Fibroblast of the aortic adventitia (primary cell): ENCODE measurements at regions not wholly inside any gene's neighbourhood (a gene's known extent, or its start where the extent isn't known, plus 50 kb on each side); places are given as distances from the start of the nearest gene placed in this dataset.

Experiments used
- DNase-seq: peaks from one replicate; pipeline ENCODE4 v3.0.0-alpha.2; 2010; ENCODE audit warnings: low read depth
- H3K4me3 ChIP-seq: 2 replicates; pipeline ENCODE4 v1.5.1; 2011; ENCODE audit warnings: low read depth, mild to moderate bottlenecking, control low read depth, low read length, moderate library complexity
- TF ChIP-seq, protein P1 (sequence below): IDR thresholded peaks from 2 replicates; pipeline ENCODE4 v1.5.1; 2011; ENCODE audit warnings: mild to moderate bottlenecking, low read length, control low read depth, inconsistent platforms; ENCODE audit not compliant: insufficient read depth

DNA sequence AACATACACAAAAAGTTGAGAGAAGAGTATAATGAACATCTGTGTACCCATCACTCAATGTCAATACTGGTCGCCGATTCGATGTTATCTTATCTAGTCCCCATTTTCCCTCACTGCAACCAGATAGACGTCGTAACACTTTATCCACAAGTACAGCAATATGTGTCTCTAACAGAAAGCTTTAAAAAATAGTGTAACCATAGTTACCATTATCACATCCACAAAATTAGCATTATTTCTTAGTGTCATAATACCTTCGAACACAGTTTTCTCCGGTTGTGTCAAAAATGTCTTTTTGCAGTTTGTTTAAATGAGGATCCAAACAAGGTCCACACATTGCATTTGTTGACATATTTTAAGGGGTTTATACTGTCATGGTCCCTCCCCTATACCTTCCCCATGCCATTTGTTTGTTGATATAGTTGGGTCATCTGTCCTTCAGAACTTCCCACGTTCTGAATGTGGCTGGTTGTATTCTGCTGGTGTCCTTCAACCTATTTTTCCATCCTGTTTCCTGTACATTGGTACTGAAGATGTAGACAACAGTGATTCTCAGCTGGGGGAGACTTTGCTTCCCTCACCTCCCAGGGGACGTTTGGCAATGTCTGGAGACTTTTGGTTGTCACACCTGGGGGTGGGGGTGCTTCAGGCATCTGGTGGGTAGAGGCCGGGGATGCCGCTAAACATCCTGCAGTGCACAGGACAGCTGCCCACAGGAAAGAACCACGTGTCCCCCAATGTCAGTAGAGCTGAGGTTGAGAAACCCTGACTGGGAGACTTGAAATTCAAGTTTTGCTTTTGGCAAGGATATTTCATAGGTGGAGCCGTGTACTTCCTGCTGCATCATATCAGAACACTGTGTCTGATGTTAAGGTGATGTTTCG, 72.7 kb upstream of the SPRED2 start:
- no peak for DNase-seq
- no peak overlapping the region for H3K4me3 ChIP-seq
- TF ChIP-seq, protein P1, sequence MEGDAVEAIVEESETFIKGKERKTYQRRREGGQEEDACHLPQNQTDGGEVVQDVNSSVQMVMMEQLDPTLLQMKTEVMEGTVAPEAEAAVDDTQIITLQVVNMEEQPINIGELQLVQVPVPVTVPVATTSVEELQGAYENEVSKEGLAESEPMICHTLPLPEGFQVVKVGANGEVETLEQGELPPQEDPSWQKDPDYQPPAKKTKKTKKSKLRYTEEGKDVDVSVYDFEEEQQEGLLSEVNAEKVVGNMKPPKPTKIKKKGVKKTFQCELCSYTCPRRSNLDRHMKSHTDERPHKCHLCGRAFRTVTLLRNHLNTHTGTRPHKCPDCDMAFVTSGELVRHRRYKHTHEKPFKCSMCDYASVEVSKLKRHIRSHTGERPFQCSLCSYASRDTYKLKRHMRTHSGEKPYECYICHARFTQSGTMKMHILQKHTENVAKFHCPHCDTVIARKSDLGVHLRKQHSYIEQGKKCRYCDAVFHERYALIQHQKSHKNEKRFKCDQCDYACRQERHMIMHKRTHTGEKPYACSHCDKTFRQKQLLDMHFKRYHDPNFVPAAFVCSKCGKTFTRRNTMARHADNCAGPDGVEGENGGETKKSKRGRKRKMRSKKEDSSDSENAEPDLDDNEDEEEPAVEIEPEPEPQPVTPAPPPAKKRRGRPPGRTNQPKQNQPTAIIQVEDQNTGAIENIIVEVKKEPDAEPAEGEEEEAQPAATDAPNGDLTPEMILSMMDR: no peak

DNA sequence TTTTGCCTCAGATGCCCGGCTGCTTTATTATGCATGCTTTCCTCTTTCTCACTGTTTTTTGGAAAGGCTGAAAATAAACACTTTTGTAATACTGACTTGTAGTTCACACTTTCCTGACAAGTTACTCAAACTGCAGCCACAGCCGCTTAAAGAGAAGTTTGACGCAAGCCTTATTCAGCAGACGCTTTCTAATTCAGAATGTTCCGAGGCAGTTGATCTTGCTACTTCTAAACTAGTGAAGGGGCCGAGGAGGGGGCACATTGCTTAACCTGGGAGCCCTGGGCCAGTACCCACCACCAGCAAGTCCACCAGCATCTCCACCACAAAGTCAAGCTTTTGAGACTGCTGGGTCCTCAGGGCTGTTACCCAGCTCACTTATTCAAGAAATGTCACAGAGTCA, 71.8 kb upstream of the SPRED2 start:
- TF ChIP-seq, protein P1: no peak
- DNase-seq: no peak
- no peak overlapping the region for H3K4me3 ChIP-seq

DNA sequence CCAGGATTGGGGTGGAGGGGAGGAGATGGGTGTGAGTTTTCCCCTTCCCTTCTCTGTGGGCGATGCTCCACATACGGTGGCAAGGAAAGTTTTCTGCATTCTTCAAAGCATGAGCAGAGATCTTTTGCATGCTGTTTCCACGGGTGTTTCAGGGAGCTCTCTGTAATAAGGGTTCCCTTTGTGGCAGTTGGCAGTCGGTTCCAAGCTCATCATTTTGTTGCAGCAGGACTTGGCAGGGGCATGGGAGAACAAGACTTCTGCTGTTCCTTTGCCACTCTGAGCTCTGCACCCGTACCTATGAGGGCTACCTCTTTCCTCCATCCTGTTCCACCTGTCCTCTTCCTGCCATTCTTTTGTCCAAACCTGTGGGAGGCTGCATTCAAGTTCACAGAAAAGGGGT, 71.3 kb upstream of the SPRED2 start:
- DNase-seq: no peak
- H3K4me3 ChIP-seq: no peak overlapping the region

DNA sequence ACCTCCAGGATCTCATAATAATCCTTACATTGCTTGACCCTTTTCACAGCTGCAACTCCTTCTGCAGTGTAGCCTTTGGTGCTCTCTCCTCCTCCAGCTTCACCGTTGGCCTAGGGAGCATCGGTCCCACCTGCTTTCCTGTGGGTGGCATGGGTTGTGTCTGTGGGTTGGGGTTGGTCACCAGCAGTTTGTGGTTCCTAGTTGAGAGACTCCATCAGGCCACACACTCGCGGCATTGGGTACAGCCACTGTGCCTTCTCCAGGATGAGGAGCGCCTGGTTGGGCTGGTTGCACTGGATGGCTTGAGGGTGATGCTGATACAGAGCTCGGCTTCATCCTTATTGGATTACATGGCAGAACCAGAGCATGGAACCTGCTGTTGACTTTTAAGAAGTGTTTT, 69.4 kb upstream of the SPRED2 start:
- no peak for DNase-seq
- no peak overlapping the region for H3K4me3 ChIP-seq
- TF ChIP-seq, protein P1: no peak

More for the DNA sequence above, 71.3 kb upstream of the SPRED2 start:
- TF ChIP-seq, protein P1: no peak

DNA sequence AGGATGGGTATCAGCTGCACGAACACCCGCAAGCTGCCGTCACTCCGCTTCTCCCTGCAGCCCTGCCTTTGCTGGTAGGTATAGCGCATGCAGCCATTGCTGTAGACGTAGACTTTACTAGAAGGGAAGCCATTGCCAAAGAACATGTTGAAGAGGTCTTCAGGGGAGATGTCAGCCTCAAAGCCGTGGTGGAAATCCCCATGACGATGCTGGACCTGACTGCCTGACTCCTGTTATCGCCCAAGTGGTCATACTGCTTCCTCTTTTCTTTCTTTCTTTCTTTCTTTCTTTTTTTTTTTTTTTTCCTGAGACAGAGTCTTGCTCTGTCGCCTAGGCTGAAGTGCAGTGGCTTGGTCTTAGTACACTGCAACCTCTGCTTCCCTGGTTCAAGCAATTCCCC, 68.7 kb upstream of the SPRED2 start:
- DNase-seq: no peak
- no peak overlapping the region for H3K4me3 ChIP-seq
- TF ChIP-seq, protein P1: no peak

DNA sequence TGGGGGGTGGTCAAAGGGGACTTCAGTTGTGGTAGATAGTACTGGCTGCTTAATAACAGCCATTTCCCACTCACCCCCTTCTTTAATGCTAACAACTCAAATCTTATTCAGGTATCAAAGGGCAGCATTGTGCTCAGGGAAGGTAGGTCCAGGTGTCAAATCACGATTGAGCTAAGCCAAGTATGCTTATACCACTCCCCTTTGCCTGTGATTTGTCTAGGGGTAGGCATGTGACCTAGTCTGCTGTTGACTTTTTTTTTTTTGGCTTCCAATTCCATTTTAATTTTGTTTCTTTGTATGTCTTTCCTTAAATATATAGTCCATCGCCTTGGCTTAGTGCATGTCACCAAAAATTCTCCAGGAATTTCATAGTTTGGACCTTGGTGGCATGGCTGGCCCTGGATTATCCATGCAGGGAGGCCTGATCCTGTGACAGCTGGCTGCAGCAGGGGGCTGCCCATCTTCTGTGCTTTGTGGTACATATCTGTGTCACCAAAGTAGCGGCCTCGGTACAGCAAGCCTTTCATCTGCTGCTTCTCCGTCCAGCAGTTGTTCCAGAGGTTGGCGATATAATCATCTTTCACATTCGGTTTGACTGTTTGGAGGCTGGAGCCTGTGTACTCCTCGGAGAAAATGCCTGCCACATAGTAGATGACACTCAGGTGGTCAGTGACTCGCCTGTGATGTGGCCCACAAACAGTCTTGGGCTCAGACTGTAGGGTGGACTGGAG, 68.1 kb upstream of the SPRED2 start:
- H3K4me3 ChIP-seq: no peak overlapping the region
- TF ChIP-seq, protein P1: no peak

More for the DNA sequence above, 68.1 kb upstream of the SPRED2 start:
- DNase-seq: no peak
